Hepatocyte (in vitro differentiated cells): ENCODE measurements at regions not wholly inside any gene's neighbourhood (a gene's known extent, or its start where the extent isn't known, plus 50 kb on each side); places are given as distances from the start of the nearest gene placed in this dataset.

Experiments
- DNase-seq: peaks from one replicate; pipeline ENCODE4 v3.0.0-alpha.2; 2016; ENCODE audit warnings: low spot score
- H2AFZ ChIP-seq: fragments of 200-600 bp; sonication (generic); 2 replicates; pipeline ENCODE4 v1.6.0; 2016; ENCODE audit warnings: antibody characterized with exemption, mild to moderate bottlenecking
- H3K27ac ChIP-seq: fragments of 200-600 bp; sonication (generic); 2 replicates; pipeline ENCODE4 v1.5.1; 2016; ENCODE audit warnings: mild to moderate bottlenecking
- H3K27me3 ChIP-seq: fragments of 200-600 bp; sonication (generic); 2 replicates; pipeline ENCODE4 v1.6.1; 2016
- H3K36me3 ChIP-seq: fragments of 200-600 bp; sonication (generic); replicated peaks from 2 replicates; pipeline ENCODE4 v1.5.1; 2016; ENCODE audit warnings: low read depth; ENCODE audit not compliant: insufficient read depth
- H3K4me1 ChIP-seq: fragments of 200-600 bp; sonication (generic); 2 replicates; pipeline ENCODE4 v1.5.1; 2016; ENCODE audit warnings: mild to moderate bottlenecking, moderate library complexity; ENCODE audit not compliant: insufficient read depth
- H3K4me2 ChIP-seq: fragments of 200-600 bp; sonication (generic); 2 replicates; pipeline ENCODE4 v1.6.0; 2016
- H3K4me3 ChIP-seq: fragments of 200-600 bp; sonication (generic); 2 replicates; pipeline ENCODE4 v1.5.1; 2016; ENCODE audit warnings: mild to moderate bottlenecking
- H3K79me2 ChIP-seq: fragments of 200-600 bp; sonication (generic); 2 replicates; pipeline ENCODE4 v1.6.0; 2017; ENCODE audit warnings: mild to moderate bottlenecking
- H3K9me2 ChIP-seq: fragments of 200-600 bp; sonication (generic); replicated peaks from 2 replicates; pipeline ENCODE4 v1.6.0; 2017; ENCODE audit warnings: mild to moderate bottlenecking; ENCODE audit not compliant: insufficient read depth
- H3K9me3 ChIP-seq: fragments of 200-600 bp; sonication (generic); 2 replicates; pipeline ENCODE4 v1.5.1; 2016; ENCODE audit warnings: low read depth, mild to moderate bottlenecking
- H4K20me1 ChIP-seq: fragments of 200-600 bp; sonication (generic); 2 replicates; pipeline ENCODE4 v1.6.0; 2016; ENCODE audit warnings: mild to moderate bottlenecking; ENCODE audit not compliant: insufficient read depth, poor library complexity, severe bottlenecking
- EZH2 ChIP-seq: fragments of 200-600 bp; sonication (generic); IDR thresholded peaks from 2 replicates; pipeline ENCODE4 v1.6.1; 2016; ENCODE audit warnings: antibody characterized with exemption, mild to moderate bottlenecking, borderline replicate concordance
- EZH2phosphoT487 ChIP-seq: fragments of 200-600 bp; sonication (generic); IDR thresholded peaks from one replicate; pipeline ENCODE4 v1.6.1; 2018; ENCODE audit warnings: antibody characterized with exemption, mild to moderate bottlenecking, low read depth, moderate library complexity; ENCODE audit not compliant: unreplicated experiment, severe bottlenecking
- WGBS: methylation state at CpG from one replicate; pipeline ENCODE4 v1.1.6; 2016; ENCODE audit warnings: low lambda C conversion rate; ENCODE audit errors: missing lambda C conversion rate; 5-methylcytosine and 5-hydroxymethylcytosine counted together
- TF ChIP-seq, protein P1 (sequence below): fragments of 200-600 bp; sonication (generic); IDR thresholded peaks from 2 replicates; pipeline ENCODE4 v1.5.1; 2016; ENCODE audit warnings: antibody characterized with exemption, mild to moderate bottlenecking; ENCODE audit not compliant: poor library complexity

DNA sequence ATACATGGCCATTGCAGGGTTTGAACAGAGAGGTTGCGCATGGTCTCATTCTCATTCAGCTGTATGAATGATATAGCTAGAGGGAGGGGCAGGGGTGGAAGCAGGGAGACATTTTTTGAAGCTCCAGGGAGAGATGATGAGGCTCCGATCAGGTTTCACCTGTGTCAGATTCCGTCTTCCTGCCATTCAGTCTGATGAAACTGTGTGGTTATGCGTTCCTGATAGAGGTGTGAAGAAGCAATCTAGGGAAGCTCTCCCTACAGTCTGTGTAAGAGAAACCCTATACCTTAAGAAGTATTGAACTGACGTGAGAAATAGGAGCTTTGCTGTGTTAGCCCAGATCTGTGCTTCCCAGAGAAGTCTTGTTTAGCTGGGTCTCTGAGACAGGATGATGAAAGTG, 171.9 kb upstream of the NDN start:
- TF ChIP-seq EZH2: no peak
- TF ChIP-seq, protein P1, sequence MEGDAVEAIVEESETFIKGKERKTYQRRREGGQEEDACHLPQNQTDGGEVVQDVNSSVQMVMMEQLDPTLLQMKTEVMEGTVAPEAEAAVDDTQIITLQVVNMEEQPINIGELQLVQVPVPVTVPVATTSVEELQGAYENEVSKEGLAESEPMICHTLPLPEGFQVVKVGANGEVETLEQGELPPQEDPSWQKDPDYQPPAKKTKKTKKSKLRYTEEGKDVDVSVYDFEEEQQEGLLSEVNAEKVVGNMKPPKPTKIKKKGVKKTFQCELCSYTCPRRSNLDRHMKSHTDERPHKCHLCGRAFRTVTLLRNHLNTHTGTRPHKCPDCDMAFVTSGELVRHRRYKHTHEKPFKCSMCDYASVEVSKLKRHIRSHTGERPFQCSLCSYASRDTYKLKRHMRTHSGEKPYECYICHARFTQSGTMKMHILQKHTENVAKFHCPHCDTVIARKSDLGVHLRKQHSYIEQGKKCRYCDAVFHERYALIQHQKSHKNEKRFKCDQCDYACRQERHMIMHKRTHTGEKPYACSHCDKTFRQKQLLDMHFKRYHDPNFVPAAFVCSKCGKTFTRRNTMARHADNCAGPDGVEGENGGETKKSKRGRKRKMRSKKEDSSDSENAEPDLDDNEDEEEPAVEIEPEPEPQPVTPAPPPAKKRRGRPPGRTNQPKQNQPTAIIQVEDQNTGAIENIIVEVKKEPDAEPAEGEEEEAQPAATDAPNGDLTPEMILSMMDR: no peak
- Histone ChIP-seq H2AFZ (no peak overlapping the region), H3K4me1 (no peaks in the 10 kb centered on the region), H4K20me1 (no peaks in the 10 kb centered on the region), H3K27me3 (no peaks in the 10 kb centered on the region), H3K9me3 (no peaks in the 10 kb centered on the region), H3K4me3 (no peak overlapping the region), H3K4me2 (no peak overlapping the region), H3K36me3 (no peaks in the 10 kb centered on the region), H3K9me2 (no peaks in the 10 kb centered on the region), H3K79me2 (no peaks in the 10 kb centered on the region), H3K27ac (no peak overlapping the region)
- DNase-seq: no peak
- 67% methylated on average over 5 of the region's 5 CpGs for WGBS

DNA sequence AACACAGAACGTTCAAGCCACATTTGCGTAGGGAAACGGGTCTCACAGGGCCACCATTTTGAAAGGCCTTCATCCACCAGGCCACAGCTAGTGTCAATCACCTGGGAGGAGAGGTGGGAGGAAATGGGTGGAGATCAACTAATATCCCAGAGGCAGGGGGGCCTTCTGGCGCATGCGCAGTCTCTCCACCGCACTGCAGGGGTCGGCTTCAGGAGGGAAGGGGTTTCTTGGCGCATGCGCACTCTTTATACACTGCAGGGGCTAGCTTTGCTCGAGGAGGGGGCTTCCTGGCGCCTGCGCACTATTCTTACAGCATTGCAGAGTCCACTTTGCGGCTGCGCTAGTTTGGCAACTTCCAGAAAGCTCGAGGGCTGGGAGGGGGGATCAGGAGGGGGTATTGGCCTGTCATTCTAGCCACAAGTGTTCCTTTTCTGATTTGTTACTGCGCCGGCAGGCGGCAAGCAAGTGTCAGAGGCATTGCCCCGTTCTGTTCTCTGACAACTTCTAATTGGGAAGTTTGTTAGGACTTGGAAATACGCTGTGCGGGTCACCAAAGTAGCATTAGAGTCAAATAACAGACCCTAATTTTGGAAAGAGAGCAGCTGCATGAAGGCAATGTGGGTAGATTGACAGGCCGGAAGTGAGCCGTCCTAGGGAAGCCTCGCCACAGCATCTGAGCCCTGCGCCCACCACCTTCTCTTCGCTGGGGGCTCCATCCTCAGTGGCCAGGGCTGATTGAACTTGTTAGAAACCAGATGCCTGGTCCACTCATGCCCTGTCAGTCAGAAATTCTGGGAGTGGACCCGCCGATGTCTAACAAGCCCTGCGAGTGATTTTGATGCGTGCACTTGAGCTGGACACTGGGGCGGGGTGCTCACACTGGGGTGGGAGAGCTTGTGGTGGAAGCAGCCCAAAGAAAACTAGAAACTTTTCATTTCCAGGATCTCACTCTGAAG, 173.5 kb upstream of the NDN start:
- Histone ChIP-seq H3K4me2 (no peak overlapping the region), H2AFZ (no peak overlapping the region), H4K20me1 (no peaks in the 10 kb centered on the region), H3K27me3 (no peaks in the 10 kb centered on the region), H3K9me2 (no peaks in the 10 kb centered on the region), H3K4me3 (no peak overlapping the region), H3K27ac (no peak overlapping the region), H3K4me1 (no peaks in the 10 kb centered on the region), H3K36me3 (no peaks in the 10 kb centered on the region), H3K9me3 (no peaks in the 10 kb centered on the region), H3K79me2 (no peaks in the 10 kb centered on the region)
- TF ChIP-seq, protein P1: no peak
- TF ChIP-seq EZH2phosphoT487: no peak
- no peak for TF ChIP-seq EZH2
- 68% methylated on average over 31 of the region's 31 CpGs for WGBS
- no peak for DNase-seq

DNA sequence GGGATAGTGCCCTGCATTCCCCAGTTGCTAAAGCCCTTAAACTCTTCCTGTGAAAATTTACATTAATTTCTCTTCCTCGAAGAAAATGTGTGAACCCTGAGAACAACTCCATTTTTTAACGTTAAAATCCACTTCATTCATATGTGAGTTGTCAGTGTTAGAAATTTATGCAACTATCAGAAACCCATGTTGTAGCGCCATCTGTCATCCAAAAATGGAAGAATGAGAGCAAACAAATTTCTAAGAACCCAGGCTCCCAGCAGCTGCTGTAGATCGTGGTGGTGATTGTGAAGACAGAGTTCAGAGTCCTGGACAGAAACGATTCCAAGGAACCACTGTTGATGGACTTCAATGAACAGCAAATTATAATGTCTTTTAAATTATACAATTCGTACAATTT, 179.7 kb upstream of the NDN start:
- Histone ChIP-seq H3K9me3 (no peaks in the 10 kb centered on the region), H3K4me3 (no peak overlapping the region), H3K9me2 (no peaks in the 10 kb centered on the region), H2AFZ (no peak overlapping the region), H3K4me2 (no peak overlapping the region), H3K27me3 (no peaks in the 10 kb centered on the region), H3K36me3 (no peaks in the 10 kb centered on the region), H4K20me1 (no peaks in the 10 kb centered on the region), H3K79me2 (no peaks in the 10 kb centered on the region), H3K27ac (no peak overlapping the region), H3K4me1 (no peaks in the 10 kb centered on the region)
- TF ChIP-seq, protein P1: peak; percentile 46
- TF ChIP-seq EZH2phosphoT487: no peak
- peak; percentile 27 for DNase-seq
- WGBS: 51% methylated on average over 6 of the region's 6 CpGs
